GM18870 (cell line): ENCODE measurements at regions not wholly inside any gene's neighbourhood (a gene's known extent, or its start where the extent isn't known, plus 50 kb on each side); places are given as distances from the start of the nearest gene placed in this dataset.

Experiments
- ATAC-seq: cut with Tn5 transposase; IDR thresholded peaks from one replicate; pipeline ENCODE4 v1.9.1; 2021; ENCODE audit warnings: moderate library complexity; ENCODE audit not compliant: unreplicated experiment

DNA sequence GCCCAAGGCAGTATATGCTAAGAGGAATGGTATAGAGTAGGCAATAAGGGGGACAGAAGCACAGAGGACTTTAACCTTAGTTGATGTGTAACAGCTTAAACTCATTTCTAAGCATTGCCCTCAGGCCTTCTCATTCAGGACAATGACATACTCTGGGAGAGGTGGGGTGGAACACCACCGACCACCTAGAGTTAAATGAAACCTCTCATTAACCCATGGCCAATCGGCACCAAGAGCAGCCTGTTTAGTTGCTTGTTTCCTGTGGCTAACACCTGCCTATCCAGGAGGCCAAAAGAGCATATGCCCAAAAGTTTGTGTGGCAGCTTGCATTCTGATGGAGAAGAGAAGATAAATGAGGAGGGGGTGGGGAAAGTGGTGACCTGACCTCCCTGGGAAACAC, 50.0 kb downstream of the PABIR2 start:
- no peak for ATAC-seq

GRCh38 chrX:134746410-134746785, 50.6 kb downstream of the PABIR2 start:
- no peak for ATAC-seq

GRCh38 chrX:134745636-134746409, 51.2 kb downstream of the PABIR2 start:
- no peak for ATAC-seq

DNA sequence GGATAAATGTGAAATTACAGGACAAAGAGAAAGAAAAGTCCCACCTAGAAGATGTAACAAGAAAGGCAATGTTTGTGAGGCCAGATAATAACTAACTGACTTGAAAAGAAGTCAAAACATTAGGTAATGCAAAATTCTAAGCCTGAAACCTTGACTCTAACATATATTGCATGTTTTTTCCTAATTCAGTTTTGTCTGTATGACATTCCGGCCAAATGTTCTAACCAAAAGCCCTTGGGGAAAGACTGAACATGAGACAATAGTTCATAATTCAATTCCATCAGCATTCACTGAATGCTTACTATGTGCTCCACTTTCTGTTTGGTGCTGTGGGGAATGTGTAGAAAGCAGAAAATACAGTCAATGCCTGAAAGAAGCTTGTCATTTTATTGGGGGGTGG, 53.9 kb downstream of the PABIR2 start:
- ATAC-seq, result no peak

GRCh38 chrX:134742573-134742972, 54.4 kb downstream of the PABIR2 start:
- ATAC-seq, result no peak

DNA sequence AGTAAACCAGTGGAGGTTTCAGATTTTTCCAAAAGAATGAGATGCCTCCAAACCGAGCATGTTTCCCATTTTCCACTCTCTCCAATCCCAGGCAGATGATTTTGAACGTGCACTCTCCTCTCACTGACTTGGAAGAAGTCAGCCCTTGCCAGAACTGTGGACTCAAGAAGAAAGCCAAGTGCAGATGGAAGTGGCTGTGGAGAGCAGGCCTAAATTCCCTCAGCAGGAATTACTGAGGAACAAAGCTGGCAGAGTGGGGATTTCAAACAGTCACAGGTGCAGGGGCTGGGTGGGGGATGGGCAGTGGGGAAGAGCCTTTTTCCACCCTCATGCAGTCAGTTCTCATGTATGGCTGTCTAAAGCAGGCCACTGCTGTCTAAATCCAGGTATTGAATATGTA, 55.3 kb downstream of the PABIR2 start:
- ATAC-seq, result no peak

DNA sequence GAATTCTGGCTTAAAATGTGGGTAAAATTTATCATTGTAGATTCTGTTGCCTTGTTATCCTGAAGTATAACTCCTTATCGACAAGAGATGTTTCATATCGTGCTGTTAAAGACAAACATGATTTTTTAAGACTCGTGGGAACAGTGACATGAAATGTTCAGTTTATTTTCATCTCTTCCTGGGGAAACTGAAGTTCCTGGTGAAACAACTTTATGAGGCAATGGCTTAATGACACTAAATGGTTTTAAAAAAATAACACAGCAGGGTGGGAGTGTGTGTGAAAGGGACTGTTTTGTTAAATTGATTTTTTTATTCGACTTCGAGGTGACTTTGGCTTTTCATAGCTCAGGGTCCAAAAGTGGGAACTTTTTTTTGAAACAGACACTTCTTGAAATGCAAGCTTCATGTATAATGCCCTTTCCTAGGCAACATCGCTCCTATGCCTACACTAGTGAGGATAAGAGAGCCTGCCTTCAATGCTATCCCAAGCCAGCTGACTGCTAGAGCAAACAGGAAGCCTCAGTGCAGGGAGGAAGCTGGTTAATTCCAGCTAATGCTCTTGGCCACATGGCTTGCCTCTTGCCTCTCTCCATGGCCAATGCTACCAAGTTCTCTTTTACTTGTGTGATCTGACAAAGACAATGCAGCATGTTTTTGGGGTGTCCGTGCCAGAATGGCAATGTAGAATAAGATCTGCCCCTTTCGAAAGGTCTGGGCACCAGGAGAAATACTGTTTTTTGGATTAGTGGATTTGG, 57.8 kb downstream of the PABIR2 start:
- no peak for ATAC-seq

DNA sequence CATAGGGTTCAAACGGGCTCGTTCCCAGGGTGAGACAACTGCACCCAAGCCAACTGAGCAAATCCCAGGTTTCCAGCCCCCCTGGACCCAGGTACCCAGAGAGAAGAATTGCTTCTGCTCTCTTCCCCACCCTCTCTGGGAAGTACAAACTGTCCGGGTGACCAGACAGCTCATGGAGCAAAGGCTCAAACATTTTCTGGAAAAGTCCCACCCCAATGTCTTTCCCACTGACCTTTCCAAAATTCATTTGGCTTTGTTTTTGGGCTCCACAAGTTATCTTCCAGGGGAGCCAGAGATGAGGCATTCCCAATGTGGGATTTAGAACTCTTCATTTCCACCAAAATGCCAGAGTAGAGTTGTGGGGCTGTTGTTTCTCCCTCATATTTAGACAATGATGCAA, 58.6 kb downstream of the PABIR2 start:
- no peak for ATAC-seq

DNA sequence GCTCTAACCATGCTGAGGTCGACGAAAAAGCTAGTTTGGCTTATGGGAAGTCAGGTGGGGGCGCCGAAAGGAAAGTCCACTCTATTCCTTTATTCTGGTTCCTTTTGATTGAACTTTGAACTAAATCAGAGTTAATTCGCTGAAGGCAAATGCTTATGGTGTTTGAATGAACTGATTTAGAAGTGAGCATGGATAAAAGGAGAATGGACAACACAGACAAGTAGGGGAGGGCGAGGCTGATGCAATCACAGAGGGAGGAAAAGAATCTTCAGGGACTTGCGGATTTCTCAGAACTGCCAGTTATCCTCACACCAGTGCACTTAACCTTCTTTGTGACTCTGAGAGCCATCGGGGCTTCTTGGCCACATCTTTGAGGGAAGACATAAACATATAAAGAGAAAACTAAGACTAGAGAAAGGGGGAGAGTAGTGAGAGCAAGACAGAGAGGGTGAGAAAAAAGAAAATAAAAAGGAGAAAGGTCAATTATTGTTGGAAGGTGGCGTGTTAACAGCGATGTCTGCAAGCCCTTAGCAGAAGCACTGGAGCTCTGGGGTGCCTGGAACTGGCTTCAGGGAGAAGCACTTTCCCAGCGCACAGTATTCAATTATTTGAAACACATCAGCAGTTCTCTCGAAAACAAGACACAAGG, 59.2 kb downstream of the PABIR2 start:
- ATAC-seq, result no peak

- ATAC-seq, result no peak
Observed at GRCh38 chrX:134737061-134737460, 59.9 kb downstream of the PABIR2 start.

DNA sequence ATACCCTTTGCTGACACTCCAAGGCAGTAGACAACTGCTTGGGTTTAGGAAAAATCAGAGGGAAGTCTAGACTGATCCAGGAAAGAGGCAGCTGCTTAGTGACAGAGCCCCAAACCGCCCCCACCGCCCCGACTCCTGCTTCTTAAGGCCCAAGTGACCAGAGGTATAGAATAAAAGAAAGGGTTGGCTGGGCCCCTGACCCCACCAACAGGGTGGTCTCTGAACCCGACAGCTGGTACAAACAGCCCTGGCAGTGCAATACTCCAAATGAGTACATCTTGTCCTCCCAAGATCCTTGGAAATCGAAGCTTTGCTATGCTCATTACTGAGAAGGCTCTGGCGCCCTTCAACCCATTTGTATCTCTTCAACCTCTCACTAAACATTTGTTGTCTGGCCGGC, 60.6 kb downstream of the PABIR2 start:
- ATAC-seq, result no peak

GRCh38 chrX:134735015-134735414, 62.0 kb downstream of the PABIR2 start:
- ATAC-seq, result no peak

DNA sequence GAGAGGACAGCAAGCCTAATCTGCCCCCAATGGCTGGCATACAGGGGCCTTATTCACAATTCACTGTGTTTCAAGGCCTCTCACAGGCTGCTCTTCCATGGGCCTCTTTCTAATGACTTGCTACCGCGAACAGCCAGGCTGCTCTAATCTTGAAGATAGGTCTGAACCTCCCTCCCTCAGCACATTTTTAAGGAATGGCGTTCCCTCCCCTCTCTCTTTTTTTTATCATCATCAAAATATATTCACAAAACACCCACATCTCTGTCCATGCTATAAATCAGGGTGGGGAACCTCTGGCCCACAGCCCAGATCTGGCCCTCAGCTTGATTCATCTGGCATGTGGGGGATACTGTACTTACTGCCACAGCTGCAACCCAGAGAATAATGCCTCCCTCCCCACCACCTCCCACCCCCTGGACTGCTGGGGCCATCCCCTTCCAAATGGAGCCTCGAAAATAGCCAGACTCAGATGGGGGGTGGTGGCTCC, 62.5 kb downstream of the PABIR2 start:
- no peak for ATAC-seq

DNA sequence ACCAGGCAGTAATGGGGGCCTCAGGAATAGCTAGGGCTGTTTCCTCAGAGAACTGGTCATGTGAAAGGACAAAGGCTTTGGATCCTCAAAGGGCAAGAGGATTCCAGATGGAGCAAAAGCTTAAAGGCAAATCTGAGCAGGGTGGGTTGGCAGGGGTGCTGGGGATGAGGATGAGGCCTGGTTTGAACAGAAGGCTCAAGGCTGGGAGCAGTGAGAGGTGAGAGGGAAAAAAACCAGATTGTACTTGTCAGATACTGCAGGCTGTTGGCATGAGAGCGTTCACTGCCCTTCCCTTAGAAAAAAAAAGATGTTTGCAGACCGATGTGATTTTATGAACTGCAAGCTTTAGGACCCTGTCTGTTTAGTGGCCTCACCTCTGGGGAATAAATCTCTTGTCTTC, 63.4 kb downstream of the PABIR2 start:
- no peak for ATAC-seq

DNA sequence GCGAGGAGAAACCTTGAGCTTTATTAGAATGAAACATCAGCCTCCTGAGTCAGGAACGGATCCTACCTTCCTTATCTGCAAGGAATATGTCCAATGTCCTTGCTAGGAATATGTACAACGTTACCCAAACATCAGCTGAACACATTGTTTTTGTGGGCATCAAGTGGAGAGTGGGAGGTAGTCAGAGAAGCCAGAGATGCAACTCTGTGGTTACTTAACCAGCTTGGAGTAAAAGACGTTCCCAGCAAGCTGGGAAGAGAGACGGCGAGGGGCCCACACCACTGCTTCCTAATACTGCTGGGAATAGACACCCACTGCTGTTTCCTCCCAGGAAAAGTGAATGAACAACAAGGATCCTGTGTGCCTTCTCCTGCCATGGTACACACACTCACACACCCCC, 64.3 kb downstream of the PABIR2 start:
- no peak for ATAC-seq

DNA sequence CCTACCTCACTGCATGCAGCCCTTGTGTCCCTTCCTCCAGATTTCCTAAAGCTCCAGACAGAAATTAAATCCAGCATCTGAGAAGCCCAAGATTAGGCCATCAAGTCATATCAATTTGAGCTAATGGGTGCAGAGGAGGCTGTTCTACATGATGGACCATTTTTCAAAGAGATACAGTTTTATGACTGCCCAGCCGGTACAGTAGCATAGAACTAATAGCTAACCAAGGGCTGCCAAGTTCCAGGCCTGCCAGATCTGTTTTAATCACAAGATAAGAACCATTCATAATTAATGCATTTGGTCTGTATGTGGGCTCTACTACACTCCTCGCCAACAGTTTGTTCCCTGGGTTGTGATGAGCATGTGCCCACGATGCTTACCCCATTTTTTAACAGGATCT, 64.9 kb downstream of the PABIR2 start:
- no peak for ATAC-seq

DNA sequence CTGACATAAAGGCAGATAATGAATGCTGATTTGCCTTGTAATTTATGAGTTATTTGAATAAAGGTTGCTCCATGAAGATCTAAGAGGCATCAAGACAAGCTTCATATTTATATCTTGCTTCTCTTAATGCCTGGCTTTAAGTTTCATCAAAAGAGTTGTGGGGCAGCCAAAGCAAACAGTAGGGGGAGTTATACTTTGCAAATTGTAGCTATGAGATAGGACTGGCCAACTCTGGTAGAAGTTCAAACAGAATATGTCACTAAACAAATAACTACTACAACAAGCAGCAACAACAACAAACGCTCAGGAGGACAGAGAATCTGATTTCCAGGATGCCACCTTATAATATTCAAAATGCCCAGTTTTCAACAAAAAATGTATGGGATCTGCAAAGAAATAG, 69.1 kb upstream of the PLAC1 start:
- ATAC-seq, result no peak

- no peak for ATAC-seq
Observed at GRCh38 chrX:134725103-134725690, 66.9 kb upstream of the PLAC1 start.

GRCh38 chrX:134721766-134722532, 63.7 kb upstream of the PLAC1 start:
- ATAC-seq, result no peak

DNA sequence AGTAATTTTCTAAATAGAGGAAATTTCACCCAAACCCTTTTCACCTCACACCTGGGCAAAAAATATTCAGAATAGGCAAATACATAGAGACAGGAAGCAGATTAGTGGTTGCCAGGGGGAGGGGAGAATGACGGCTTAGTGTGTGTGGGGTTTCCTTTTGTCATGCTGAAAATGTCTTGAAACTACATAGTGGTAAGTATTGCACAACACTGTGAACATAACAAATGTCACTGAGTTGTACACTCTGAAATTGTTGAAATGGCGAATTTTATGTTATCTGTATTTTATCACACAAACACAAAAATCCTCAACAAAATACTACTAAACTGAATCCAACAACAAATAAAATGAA, 60.7 kb upstream of the PLAC1 start:
- peak; percentile 60 for ATAC-seq
